HPDE6-E6E7 (cell line): ENCODE measurements at regions not wholly inside any gene's neighbourhood (a gene's known extent, or its start where the extent isn't known, plus 50 kb on each side); places are given as distances from the start of the nearest gene placed in this dataset.

Experiments used
- DNase-seq: peaks from one replicate; pipeline ENCODE4 v3.0.0; 2011; ENCODE audit warnings: missing footprints; ENCODE audit errors: extremely low spot score

DNA sequence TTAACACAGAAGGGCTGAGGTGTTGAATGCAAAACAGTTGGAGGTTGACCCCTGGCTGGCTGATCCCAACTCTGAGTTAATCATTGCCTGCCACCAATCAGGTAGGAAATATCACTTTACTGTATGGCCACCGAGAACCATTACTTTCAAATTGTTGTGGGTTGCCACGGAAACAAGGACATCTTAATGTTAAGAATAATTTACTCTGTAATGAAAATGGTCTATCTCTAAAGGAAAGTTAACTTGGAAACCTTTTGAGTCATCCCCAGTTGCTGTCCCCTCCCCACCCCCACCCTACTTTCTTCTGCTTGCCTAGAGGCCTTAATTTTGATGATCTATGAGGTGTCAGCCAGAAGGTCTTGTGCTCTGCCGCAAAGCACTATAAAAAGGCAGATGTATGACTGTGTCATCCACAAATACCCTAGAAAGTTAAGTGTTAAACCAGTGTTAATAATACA is 78.7 kb upstream of the SNRK start:
- DNase-seq: no peak

GRCh38 chr3:43206632-43207031 is 79.7 kb upstream of the SNRK start:
- DNase-seq: no peak

DNA sequence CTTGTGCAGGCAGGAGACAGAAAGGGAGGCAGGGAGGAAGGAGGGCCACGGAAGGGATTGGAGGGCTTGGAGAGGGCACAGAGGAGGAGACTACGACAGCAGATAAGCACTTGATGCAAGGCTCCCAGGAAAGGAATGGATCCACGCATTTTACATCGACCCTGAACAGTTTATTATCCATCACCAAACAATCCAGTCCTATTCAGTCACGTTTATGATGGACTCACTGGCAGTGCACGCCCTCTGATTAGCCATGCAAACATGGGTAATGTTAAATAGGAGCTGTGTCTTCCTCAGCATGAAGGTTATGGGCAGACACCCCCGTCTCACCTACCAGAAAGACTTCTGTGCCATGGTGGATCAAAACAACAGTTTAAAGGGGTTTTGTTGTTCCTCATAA is 80.2 kb upstream of the SNRK start:
- no peak for DNase-seq

DNA sequence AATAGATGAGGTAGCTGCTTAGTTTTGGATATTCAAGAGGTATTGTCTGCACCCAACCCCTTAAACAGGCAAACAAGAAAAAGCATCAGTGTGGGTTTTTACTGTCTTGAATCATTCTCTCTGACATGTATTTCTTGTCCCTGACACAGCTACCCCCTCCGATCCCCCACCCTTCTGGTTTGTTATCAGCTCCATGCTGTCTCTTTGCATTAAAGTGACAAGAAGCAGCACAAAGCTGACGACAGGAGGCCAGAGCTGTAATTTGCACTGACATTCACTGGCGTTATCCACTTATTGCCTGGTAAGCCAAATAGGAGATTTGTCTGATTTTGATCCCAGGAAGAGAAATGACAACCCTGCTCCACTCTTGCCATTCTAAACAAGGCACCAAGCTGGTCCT is 83.3 kb upstream of the SNRK start:
- DNase-seq: no peak

- DNase-seq: no peak
Measured at GRCh38 chr3:43201581-43201980, 84.8 kb upstream of the SNRK start.

DNA sequence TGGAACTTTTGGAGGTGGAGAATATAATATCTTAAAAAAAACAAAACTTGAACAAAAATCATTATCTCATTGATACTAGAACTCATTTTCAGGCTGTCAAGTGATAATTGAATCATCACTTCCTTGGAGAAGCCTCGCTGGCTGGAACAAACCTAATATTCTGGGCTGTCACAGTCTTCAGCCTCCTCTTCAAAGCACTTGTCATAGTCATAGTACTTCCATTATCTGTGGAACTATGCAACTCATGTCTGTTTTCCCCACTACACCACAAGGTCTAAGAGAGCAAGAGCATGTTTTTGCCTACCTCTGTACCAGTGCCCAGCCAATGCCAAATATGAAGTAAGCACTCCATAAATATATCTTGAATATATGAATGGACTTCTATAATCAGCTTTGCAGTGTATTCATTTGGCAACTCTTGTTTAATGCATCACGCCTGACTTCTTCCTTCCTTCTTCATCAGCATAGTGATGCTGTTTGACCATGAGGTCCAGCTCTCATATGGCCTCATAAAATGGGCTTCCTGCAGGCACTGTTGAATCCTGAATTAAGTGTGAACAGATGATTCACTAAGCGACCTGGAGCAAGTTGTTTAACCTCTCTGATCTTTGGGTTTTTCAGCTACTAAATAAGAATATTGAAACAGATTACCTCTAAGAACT is 86.6 kb upstream of the SNRK start:
- DNase-seq: no peak

- DNase-seq: no peak
Measured at GRCh38 chr3:43198791-43199644, 87.3 kb upstream of the SNRK start.

GRCh38 chr3:43198301-43198700 is 88.0 kb upstream of the SNRK start:
- DNase-seq: no peak

- DNase-seq: no peak
Measured at GRCh38 chr3:43197181-43197580, 89.2 kb upstream of the SNRK start.

DNA sequence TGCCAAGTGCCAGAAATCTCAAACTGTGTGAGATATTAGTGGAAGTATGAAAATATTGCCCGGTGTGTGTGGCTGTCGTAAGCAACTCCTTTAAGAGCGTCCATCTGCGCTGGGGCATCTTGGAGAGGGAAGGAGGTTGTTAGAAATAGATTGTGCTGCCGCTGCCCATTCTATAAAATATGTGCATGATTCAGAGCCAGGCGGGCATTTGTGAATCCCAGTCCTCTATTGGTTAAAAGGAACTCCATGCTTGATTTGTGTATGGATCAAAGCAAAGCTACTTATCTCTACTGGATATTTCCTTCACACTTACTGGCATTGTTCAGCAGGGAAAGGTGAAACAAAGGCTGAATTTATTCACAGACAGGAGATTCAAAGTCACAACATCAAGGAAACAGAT is 89.6 kb upstream of the SNRK start:
- DNase-seq: no peak

DNA sequence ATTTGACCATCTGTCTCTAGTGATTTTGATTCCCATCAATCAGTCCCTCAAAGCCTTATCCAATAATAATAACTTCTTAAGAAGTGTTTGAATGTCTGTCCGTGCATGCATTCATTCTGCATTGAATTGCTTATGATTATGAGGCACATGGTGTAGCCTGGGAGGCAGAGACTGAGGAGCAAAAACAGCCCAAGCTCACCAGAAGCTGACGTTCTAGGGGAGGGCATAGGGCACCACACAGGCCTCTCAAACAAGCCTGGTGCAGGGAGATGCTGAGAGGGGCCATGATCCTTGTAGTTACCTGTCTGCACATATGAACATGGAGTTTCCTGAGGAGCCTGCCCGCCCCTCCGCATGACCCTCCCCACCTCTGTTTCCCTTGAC is 89.2 kb upstream of the POMGNT2 start:
- no peak for DNase-seq

DNA sequence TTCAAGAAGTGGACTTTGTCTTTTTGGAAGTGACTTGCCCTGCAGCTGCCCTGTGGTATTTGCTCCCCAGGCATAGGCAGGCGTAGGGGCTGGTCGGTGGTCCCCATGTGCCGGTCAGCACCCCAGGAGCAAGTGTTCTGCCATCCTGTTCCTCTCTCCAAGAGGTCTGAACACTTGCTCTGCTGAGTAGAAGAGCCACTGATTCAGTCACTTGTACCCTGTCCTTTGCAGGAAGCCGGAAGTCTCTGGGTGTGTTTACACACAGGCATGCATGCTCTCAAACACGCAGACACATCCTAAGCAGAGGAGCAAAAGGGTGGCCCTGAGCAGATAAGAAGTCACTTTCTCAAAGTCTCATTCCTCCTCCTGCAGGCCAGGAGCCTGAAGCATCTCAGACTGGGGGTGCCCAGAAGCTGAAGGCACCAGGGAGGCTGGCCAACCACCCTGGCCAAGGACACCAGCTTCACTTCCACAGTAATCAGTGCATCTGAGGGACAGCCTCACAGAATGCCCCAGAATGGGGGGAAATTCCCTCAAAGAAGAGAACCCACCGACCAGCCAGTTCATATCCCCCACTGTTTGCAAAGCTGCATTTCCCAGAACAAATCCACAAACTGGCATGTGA is 88.7 kb upstream of the POMGNT2 start:
- no peak for DNase-seq

GRCh38 chr3:43194069-43194468 is 88.2 kb upstream of the POMGNT2 start:
- DNase-seq: no peak

DNA sequence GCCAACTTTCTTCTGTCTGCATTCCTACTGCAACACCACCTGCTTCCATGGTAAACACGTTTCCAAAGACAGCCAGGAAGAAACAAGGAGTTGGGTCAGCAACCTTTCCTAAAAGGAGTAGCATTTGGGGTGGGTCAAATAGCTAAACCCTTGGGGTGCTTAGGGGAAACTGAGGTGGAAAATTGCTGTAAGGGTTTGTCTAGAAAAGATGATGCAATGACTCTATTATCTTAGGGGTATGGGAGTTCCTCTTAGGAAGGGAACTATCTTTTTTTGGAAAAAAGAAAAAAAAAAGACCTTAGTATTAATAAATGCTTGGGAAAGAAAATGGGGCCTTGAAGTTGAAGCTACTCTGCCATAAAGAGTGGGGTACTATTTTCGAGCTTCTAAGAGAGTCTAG is 86.1 kb upstream of the POMGNT2 start:
- no peak for DNase-seq

GRCh38 chr3:43191116-43191515 is 85.2 kb upstream of the POMGNT2 start:
- DNase-seq: no peak

DNA sequence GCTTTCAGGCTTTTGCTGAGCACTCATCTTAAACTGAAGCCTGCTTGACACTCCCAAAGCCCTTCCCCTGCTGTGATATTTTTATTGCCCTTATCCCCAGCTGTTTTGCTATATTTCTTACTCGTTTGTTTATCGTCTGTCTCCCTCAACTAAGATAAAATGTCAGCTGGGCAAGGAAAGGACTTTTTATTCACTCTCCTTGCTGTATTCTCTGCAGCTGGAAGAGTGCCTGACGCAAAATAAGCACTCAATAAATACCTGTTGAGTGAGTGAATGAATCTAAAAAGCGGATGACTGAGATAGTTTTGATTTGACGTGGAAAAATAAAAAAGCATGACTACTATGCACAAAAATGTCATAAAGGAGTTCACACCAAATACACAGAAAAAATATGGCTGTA is 84.8 kb upstream of the POMGNT2 start:
- no peak for DNase-seq

DNA sequence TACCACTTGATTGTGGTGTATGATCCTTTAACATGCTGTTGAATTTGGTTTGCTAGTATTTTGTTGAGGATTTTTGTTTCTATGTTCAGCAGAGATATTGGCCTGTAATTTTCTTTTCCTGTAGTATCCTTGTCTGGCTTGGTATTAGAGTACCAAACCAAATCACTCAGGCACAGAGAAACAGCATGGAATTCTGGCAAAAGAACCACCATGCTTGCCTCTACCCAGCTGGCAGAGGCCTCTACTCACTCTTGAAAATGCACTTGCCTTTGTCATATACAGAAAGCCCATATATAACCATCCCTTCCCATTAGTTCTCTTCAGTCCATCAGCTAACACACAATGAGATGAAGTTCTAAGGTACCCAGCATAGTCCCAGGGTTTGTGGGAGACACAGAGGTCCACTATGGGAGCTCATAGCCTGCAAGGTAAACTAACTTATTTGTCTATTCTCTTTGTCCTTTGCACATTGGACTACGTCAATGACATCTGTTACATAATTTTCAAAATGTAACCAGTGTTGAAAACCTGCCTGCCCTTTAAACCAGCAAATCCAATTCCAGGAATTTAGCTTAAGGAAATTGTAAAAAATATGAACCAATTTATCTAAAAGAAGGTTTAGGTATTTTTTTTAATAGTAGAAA is 82.1 kb upstream of the POMGNT2 start:
- no peak for DNase-seq

- no peak for DNase-seq
Measured at GRCh38 chr3:43185983-43186314, 80.1 kb upstream of the POMGNT2 start.

GRCh38 chr3:43185274-43185982 is 79.5 kb upstream of the POMGNT2 start:
- no peak for DNase-seq

GRCh38 chr3:43183456-43183855 is 77.6 kb upstream of the POMGNT2 start:
- DNase-seq: no peak

- peak; percentile 58 for DNase-seq
Measured at GRCh38 chr3:43181202-43181821, 75.4 kb upstream of the POMGNT2 start.
